ENCODE measurements at regions not wholly inside any gene's neighbourhood (a gene's known extent, or its start where the extent isn't known, plus 50 kb on each side); places are given as distances from the start of the nearest gene placed in this dataset.

- peak overlapping the region; percentile 0; the same call in 1 of the 2 replicates for H3K27ac ChIP-seq
Measured at GRCh38 chr6:144335311-144335861, 50.3 kb downstream of the UTRN start.

DNA sequence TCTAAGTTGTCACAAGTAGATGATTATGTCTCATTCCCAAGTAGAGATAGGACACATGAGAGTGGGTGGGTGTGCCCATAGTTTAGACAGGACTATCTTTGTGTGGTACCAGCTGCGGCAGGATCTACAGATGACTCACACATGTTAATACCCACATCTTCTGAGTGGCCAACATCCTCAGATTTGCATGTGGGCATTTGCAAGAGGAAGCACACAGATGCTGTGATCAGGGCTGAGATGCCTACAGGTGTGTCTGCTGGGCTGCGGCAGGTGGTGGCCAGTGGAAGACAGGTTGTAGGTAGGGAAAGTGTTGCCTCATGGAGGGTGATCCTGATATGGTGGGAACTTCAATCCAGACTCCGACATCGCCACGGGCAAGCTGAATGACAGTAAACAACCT, 50.8 kb downstream of the UTRN start:
- peak overlapping the region; percentile 0; the same call in 1 of the 2 replicates for H3K27ac ChIP-seq
- no peak for TF ChIP-seq CTCF (conservative IDR thresholded peaks at IDR 0.05)

More at GRCh38 chr6:144335311-144335861, 50.3 kb downstream of the UTRN start:
- no peak for TF ChIP-seq CTCF (conservative IDR thresholded peaks at IDR 0.05)

GRCh38 chr6:144336900-144337299, 51.8 kb downstream of the UTRN start:
- no peak for TF ChIP-seq CTCF (conservative IDR thresholded peaks at IDR 0.05)
- peak overlapping the region; percentile 12; the same call in 1 of the 2 replicates for H3K27ac ChIP-seq

DNA sequence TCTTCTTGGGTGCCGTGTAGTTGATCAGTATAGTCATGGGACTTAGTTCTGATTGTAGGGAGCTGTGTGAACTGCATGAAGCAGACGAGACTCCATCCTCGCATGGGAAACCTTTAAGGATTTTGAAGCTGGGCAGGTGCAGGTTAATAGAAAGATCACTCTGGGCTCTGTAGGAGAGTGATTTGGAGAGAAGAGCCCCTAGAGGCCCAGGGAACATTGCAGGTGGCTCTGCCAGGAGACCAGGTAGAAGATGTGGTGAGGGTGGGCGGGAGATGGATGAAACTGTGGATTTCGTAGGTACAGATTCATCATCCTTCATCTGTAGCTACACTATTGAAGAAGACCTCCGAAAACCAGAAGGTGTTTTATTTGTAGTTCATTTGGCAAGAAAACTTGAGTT, 53.3 kb downstream of the UTRN start:
- H3K27ac ChIP-seq: no peak overlapping the region
- TF ChIP-seq CTCF (conservative IDR thresholded peaks at IDR 0.05): no peak

DNA sequence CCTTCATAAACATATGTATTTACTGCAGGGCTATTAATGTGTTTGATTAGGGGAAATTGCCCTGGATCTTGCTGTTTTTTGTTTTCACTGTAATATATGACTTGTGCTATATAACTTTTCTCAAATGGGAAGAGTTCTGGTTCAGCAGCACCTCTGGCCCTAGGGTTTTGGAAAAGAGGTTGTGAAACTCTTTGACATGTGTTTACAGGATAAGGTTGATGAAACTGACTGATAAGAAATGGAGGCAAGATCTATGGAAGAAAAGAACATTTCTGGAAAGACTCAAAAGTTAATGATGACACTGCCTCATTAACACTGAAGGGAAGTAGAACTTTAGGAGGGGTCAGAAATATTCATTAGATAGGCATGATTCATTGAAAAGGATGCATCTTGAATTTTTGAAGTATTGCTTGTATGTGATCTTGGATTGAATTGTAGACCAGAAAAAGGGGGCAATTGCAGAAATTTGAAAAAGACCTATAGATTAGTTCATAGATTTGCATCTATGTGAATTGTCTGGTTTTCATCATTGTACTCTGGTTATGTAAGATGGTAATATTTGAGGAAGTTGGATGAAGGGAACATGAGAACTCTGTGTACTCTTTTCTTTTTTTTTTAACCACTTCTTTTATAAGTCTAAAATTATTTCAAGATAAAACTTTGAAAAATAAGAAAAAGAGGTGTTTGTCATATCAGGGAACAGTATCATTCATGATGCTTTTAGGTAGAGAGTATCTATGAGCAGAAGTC, 54.0 kb downstream of the UTRN start:
- H3K27ac ChIP-seq: peak overlapping the region; percentile 89; the same call in 1 of the 2 replicates
- TF ChIP-seq CTCF (conservative IDR thresholded peaks at IDR 0.05): no peak

DNA sequence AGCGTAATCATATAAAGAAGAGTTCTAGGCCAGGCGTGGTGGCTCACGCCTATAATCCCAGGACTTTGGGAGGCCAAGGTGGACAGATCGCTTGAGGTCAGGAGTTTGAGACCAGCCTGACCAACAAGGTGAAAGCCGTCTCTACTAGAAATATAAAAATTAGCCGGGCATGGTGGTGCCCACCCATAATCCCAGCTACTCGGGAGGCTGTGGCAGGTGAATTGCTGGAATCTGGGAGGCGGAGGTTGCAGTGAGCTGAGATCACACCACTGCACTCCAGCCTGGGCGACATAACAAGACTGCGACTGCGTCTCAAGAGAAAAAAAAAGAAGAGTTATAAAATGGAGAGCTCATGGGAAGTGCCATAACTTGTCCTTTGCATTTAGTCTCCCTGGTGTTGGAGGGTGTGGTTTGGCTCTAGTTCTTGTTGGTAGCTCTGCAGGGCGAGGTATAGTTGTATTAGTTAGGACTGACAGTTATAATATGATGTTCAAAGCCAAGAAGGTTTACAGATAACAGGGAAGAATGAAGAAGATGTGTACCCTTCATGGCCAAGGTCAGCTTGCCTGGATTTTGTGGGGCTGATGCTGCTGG, 54.8 kb downstream of the UTRN start:
- no peak for TF ChIP-seq CTCF (conservative IDR thresholded peaks at IDR 0.05)
- H3K27ac ChIP-seq: peak overlapping the region; percentile 89

- TF ChIP-seq CTCF (conservative IDR thresholded peaks at IDR 0.05): no peak
- peak overlapping the region; percentile 89 for H3K27ac ChIP-seq
Measured at GRCh38 chr6:144340541-144341371, 55.6 kb downstream of the UTRN start.

All from VCaP (cell line).